ENCODE measurements at regions not wholly inside any gene's neighbourhood (a gene's known extent, or its start where the extent isn't known, plus 50 kb on each side); places are given as distances from the start of the nearest gene placed in this dataset.

- CTCF ChIA-PET (ENCODE audit: low intra/inter-chr PET ratio) = no interaction called here
- no peak overlapping the region for H2AFZ ChIP-seq (ENCODE audit: low read depth, low read length)
- ATAC-seq (no peak), DNase-seq (ENCODE audit: extremely low read depth in 1 of 4, low spot score in 3 of 4) (no peak), FAIRE-seq (no peak)
- TF ChIP-seq ZNF146 (CRISPR knock-in tag; IDR thresholded peaks at IDR 0.05; ENCODE audit: unreplicated experiment) = no peak
- POLR2A ChIA-PET = no interaction called here
- H3K4me3 ChIP-seq = no peak overlapping the region
- H3K9me3 ChIP-seq (replicated peaks; ENCODE audit: control insufficient read depth, insufficient read depth, low read depth, low read length) = no peaks in the 10 kb centered on the region
- H3K4me2 ChIP-seq (ENCODE audit: insufficient read depth, low read length) = no peak overlapping the region
- no peaks in the 10 kb centered on the region for H4K20me1 ChIP-seq (replicated peaks; ENCODE audit: control insufficient read depth, insufficient read depth, low read length)
- H3K27me3 ChIP-seq (ENCODE audit: control insufficient read depth in 2 of 2, insufficient read depth in 2 of 2, low read length in 2 of 2) = no peaks in the 10 kb centered on the region
- 6% methylated on average over 1 of the region's 1 CpG for WGBS (ENCODE audit: insufficient coverage, low coverage, missing lambda C conversion rate)
- BruUV-seq (replicated peaks) = no TSS peak
- H3K27ac ChIP-seq (ENCODE audit: extremely low read depth, low read depth, low read length) = no peak overlapping the region
- no peaks in the 10 kb centered on the region for H3K36me3 ChIP-seq (ENCODE audit: control insufficient read depth, insufficient read depth, low read length)
- intact Hi-C loops (cut with micrococcal nuclease) = no loop called here
- no peaks in the 10 kb centered on the region for H3K79me2 ChIP-seq (ENCODE audit: control insufficient read depth, insufficient read depth, low read length)
- no peaks in the 10 kb centered on the region for H3K4me1 ChIP-seq (replicated peaks in 1 of 2; ENCODE audit: control insufficient read depth in 2 of 2, insufficient read depth in 2 of 2, low read length in 2 of 2)
- no peak overlapping the region for H3K9ac ChIP-seq (ENCODE audit: insufficient read depth in 1 of 2, low read depth in 2 of 2, low read length in 2 of 2)
- no peaks in the 10 kb centered on the region for H3K9me1 ChIP-seq (ENCODE audit: control insufficient read depth, insufficient read depth, low read length)
- in situ Hi-C loops (cut with MboI) = no loop called here
Observed at GRCh38 chr2:18708203-18708715, 118.9 kb upstream of the NT5C1B start.

GRCh38 chr2:18706001-18706400 is 116.6 kb upstream of the NT5C1B start:
- Histone ChIP-seq H3K9me1 (ENCODE audit: control insufficient read depth, insufficient read depth, low read length) (no peaks in the 10 kb centered on the region), H4K20me1 (replicated peaks; ENCODE audit: control insufficient read depth, insufficient read depth, low read length) (no peaks in the 10 kb centered on the region), H2AFZ (ENCODE audit: low read depth, low read length) (no peak overlapping the region), H3K4me2 (ENCODE audit: insufficient read depth, low read length) (no peak overlapping the region), H3K27ac (ENCODE audit: extremely low read depth, low read depth, low read length) (no peak overlapping the region), H3K27me3 (ENCODE audit: control insufficient read depth in 2 of 2, insufficient read depth in 2 of 2, low read length in 2 of 2) (no peaks in the 10 kb centered on the region), H3K4me1 (replicated peaks in 1 of 2; ENCODE audit: control insufficient read depth in 2 of 2, insufficient read depth in 2 of 2, low read length in 2 of 2) (no peaks in the 10 kb centered on the region), H3K79me2 (ENCODE audit: control insufficient read depth, insufficient read depth, low read length) (no peaks in the 10 kb centered on the region), H3K9me3 (replicated peaks; ENCODE audit: control insufficient read depth, insufficient read depth, low read depth, low read length) (no peaks in the 10 kb centered on the region), H3K36me3 (ENCODE audit: control insufficient read depth, insufficient read depth, low read length) (no peaks in the 10 kb centered on the region), H3K4me3 (no peak overlapping the region), H3K9ac (ENCODE audit: insufficient read depth in 1 of 2, low read depth in 2 of 2, low read length in 2 of 2) (no peak overlapping the region)
- TF ChIP-seq PHF8 (IDR thresholded peaks at IDR 0.05; ENCODE audit: borderline replicate concordance, low read length) (no peak), NR1H2 (CRISPR knock-in tag; IDR thresholded peaks at IDR 0.05) (no peak), RBFOX2 (IDR thresholded peaks at IDR 0.05; ENCODE audit: low read depth, low read length) (no peak), USF1 (CRISPR knock-in tag; IDR thresholded peaks at IDR 0.05) (no peak), ZC3H11A (IDR thresholded peaks at IDR 0.05; ENCODE audit: low read depth, low read length) (no peak), MAFG (tag; conservative IDR thresholded peaks at IDR 0.05) (no peak), CGGBP1 (CRISPR knock-in tag; IDR thresholded peaks at IDR 0.05) (no peak), ZNF583 (CRISPR knock-in tag; IDR thresholded peaks at IDR 0.05) (no peak)
- intact Hi-C loops (cut with micrococcal nuclease) = no loop called here
- in situ Hi-C loops (cut with MboI) = no loop called here
- FAIRE-seq (no peak), DNase-seq (ENCODE audit: extremely low read depth in 1 of 4, low spot score in 3 of 4) (no peak), ATAC-seq (no peak)
- no TSS peak for BruUV-seq (replicated peaks)
- 0% methylated on average over 2 of the region's 2 CpGs for whole genome bisulfite sequencing (ENCODE audit: insufficient coverage, low coverage, missing lambda C conversion rate)
- POLR2A ChIA-PET = no interaction called here
- CTCF ChIA-PET (ENCODE audit: low intra/inter-chr PET ratio) = no interaction called here
